ENCODE measurements at regions not wholly inside any gene's neighbourhood (a gene's known extent, or its start where the extent isn't known, plus 50 kb on each side); places are given as distances from the start of the nearest gene placed in this dataset.
A peak's percentile ranks its signal among the peaks of the same experiment; 100 is the strongest.

DNA sequence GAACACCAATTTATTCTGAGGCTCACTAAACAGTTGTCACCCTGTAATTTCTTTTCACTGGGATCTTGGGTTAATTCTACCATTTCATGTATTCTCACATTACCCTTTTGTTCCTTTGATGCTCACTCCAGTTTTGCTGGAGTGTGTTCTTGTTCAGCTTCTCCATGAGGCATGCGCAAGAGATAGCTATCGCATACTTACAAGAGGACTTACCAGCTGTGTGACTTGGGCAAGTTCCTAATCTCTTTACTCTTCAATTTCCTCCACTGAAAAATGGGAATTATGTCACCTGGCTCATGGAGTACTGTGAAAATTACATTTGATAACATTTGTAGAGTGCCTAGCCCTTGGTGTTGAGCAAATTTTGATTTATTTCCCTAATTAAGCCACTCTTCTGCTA lies 56.5 kb upstream of the JDP2 start:
- no peak for DNase-seq

- peak in 12 of 14 donors; percentile 3 to 56 (median 48) for DNase-seq
These were observed 55.6 kb upstream of the JDP2 start for GRCh38 chr14:75372260-75372659.

DNA sequence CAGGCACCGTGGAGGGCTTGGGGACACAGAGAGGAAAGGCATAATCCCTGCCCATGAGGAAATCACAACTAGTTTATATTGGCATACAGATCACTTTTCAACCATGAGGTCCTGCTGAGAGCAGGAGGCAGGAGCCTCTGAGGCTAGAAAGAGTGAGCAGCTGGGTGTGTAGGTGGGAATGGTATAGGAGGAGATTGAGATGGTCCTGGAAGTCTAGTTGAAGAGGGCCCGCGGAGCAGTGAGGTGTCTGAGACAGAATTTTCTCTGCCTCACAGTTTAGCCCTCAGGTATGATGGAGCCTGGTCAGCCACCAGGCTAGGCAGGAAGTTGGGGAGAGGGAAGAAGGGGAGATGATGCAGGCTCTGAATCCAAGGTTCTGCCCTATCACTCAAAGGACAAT lies 54.7 kb upstream of the JDP2 start:
- DNase-seq, result no peak

- peak in 6 of 14 donors; percentile 16 to 25 (median 20) for DNase-seq
These were observed 54.2 kb upstream of the JDP2 start for GRCh38 chr14:75373616-75374015.

DNA sequence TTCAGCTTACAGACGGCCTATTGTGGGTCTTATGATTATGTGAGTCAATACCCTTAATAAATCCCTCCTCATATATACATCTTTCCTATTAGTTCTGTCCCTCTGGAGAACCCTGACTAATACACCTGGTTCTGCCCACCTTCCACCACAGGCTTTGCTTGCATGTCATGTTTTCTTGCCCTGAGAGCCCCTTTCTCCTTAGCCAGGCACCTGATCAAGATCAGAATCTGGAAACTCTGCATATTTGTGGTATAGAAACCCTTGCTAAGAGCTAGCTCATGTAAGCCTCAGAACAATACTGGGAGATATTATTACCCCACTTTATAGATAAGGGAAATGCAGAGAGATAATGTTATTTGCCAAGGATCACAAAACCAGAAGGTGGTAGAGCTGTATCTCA lies 52.9 kb upstream of the JDP2 start:
- DNase-seq, result no peak

- DNase-seq, result no peak
These were observed 51.8 kb upstream of the JDP2 start for GRCh38 chr14:75375983-75376382.
